GM12878 (cell line): ENCODE measurements at regions not wholly inside any gene's neighbourhood (a gene's known extent, or its start where the extent isn't known, plus 50 kb on each side); places are given as distances from the start of the nearest gene placed in this dataset.

Experiments used
- ATAC-seq: fragments of 200-7000 bp; cut with Tn5 transposase; 3 replicates; pipeline ENCODE4 v1.9.1; 2020; ENCODE audit warnings: mild to moderate bottlenecking, moderate library complexity
- BruUV-seq: library from RNA; stranded (reverse); fragments of 400-500 nt; replicated peaks from 2 replicates; lab custom pipeline; 2021; lab: Mats Ljungman, UMichigan
- CTCF ChIA-PET: fragments of 300-600 bp; sonication (Branson Sonifier 250); formaldehyde crosslinking; extraction: SDS; loops from one replicate; lab custom pipeline; 2021; ENCODE audit warnings: inconsistent platforms; lab: Yijun Ruan, JAX
- POLR2A ChIA-PET: fragments of 350-600 bp; formaldehyde crosslinking; extraction: SDS; loops from one replicate; lab custom pipeline; 2021; ENCODE audit warnings: inconsistent platforms; lab: Charles Lee
- RAD21 ChIA-PET: fragments of 300-600 bp; sonication (Branson Sonifier 250); formaldehyde crosslinking; loops from one replicate; lab custom pipeline; 2023; ENCODE audit warnings: antibody characterized with exemption; ENCODE audit not compliant: unreplicated experiment; lab: Charles Lee
- SMC1A ChIA-PET: fragments of 300-600 bp; sonication (Branson Sonifier 250); formaldehyde crosslinking; loops from one replicate; lab custom pipeline; 2023; ENCODE audit not compliant: unreplicated experiment, uncharacterized antibody; lab: Charles Lee
- DNase-seq: peaks from one replicate; pipeline ENCODE4 v3.0.0-alpha.2; 2011; ENCODE audit warnings: low read depth, low spot score
- FAIRE-seq: peaks from 3 replicates; lab custom pipeline; 2011; peaks lifted over from hg19 to GRCh38; lab: Jason Lieb, UNC
- H2AFZ ChIP-seq: 2 replicates; pipeline ENCODE4 v1.6.0; 2011; ENCODE audit warnings: low read depth, low read length, control low read depth; ENCODE audit not compliant: control insufficient read depth
- H3K27ac ChIP-seq: 2 replicates; pipeline ENCODE4 v1.5.1; 2011; ENCODE audit warnings: control low read depth; ENCODE audit not compliant: control insufficient read depth, insufficient read depth
- H3K27me3 ChIP-seq, 2 experiments: replicated peaks in 1 of 2; 2 replicates each; pipeline versions ENCODE4 v1.6.0 to v1.6.1; 2011; ENCODE audit warnings: low read length in 1 of 2; ENCODE audit not compliant: control insufficient read depth in 2 of 2, insufficient read depth in 2 of 2
- H3K36me3 ChIP-seq, 2 experiments: 2 replicates each; pipeline ENCODE4 v1.5.1; 2011; ENCODE audit warnings: low read length in 1 of 2; ENCODE audit not compliant: control insufficient read depth in 2 of 2, insufficient read depth in 2 of 2
- H3K4me1 ChIP-seq: 2 replicates; pipeline ENCODE4 v1.6.1; 2011; ENCODE audit warnings: mild to moderate bottlenecking, low read length, moderate library complexity, mixed read lengths; ENCODE audit not compliant: control insufficient read depth, insufficient read depth
- H3K4me2 ChIP-seq: 2 replicates; pipeline ENCODE4 v1.6.0; 2011; ENCODE audit warnings: control low read depth; ENCODE audit not compliant: control insufficient read depth, insufficient read depth
- H3K4me3 ChIP-seq: fragments of 200-600 bp; sonication (generic); 2 replicates; pipeline ENCODE4 v1.5.1; 2016
- H3K79me2 ChIP-seq: 2 replicates; pipeline ENCODE4 v1.6.0; 2011; ENCODE audit warnings: low read length; ENCODE audit not compliant: control insufficient read depth, insufficient read depth
- H3K9ac ChIP-seq: 2 replicates; pipeline ENCODE4 v1.8.0; 2011; ENCODE audit warnings: low read length, control low read depth, mixed read lengths; ENCODE audit not compliant: control insufficient read depth, insufficient read depth
- H3K9me3 ChIP-seq: replicated peaks from 3 replicates; pipeline ENCODE4 v1.5.1; 2011; ENCODE audit warnings: mild to moderate bottlenecking, low read length; ENCODE audit not compliant: control insufficient read depth, insufficient read depth
- H4K20me1 ChIP-seq: 2 replicates; pipeline ENCODE4 v1.6.0; 2011; ENCODE audit not compliant: control insufficient read depth, insufficient read depth
- BMI1 ChIP-seq: fragments of 450-650 bp; IDR thresholded peaks from 2 replicates; pipeline ENCODE4 v1.6.1; 2016; ENCODE audit warnings: mild to moderate bottlenecking, moderate library complexity, borderline replicate concordance
- CHD2 ChIP-seq: IDR thresholded peaks from 2 replicates; pipeline ENCODE4 v1.6.1; 2011; ENCODE audit warnings: low read depth, low read length, improper control_type of control experiment, borderline replicate concordance
- FOS ChIP-seq: IDR thresholded peaks from 3 replicates; pipeline ENCODE4 v1.6.1; 2011; ENCODE audit warnings: borderline replicate concordance; ENCODE audit not compliant: insufficient read length; ENCODE audit errors: extremely low read depth
- HDGF ChIP-seq: fragments of 450-650 bp; IDR thresholded peaks from 2 replicates; pipeline ENCODE4 v1.6.1; 2016; ENCODE audit warnings: antibody characterized with exemption
- KAT2A ChIP-seq: conservative IDR thresholded peaks from 2 replicates; pipeline ENCODE4 v1.6.1; 2011; ENCODE audit warnings: low read depth, low read length; ENCODE audit not compliant: control insufficient read depth
- KDM1A ChIP-seq: fragments of 200-600 bp; sonication (generic); IDR thresholded peaks from 2 replicates; pipeline ENCODE4 v1.6.1; 2016; ENCODE audit warnings: borderline replicate concordance
- NBN ChIP-seq: fragments of 450-650 bp; IDR thresholded peaks from 2 replicates; pipeline ENCODE4 v1.6.1; 2016
- NFIC ChIP-seq: IDR thresholded peaks from 2 replicates; pipeline ENCODE4 v1.6.1; 2012; ENCODE audit warnings: low read depth, mild to moderate bottlenecking, inconsistent platforms, low read length, moderate library complexity
- NFYA ChIP-seq: IDR thresholded peaks from 2 replicates; pipeline ENCODE4 v1.6.1; 2011; ENCODE audit warnings: low read depth, mild to moderate bottlenecking, low read length, improper control_type of control experiment, borderline replicate concordance
- NRF1 ChIP-seq: conservative IDR thresholded peaks from 2 replicates; pipeline ENCODE4 v1.6.1; 2011; ENCODE audit warnings: mild to moderate bottlenecking, low read depth, low read length, improper control_type of control experiment
- RAD21 ChIP-seq: IDR thresholded peaks from 2 replicates; pipeline ENCODE4 v1.6.1; 2011; ENCODE audit warnings: mild to moderate bottlenecking, low read depth, low read length, moderate library complexity; ENCODE audit not compliant: insufficient read depth
- TAF1 ChIP-seq: IDR thresholded peaks from 2 replicates; pipeline ENCODE4 v1.6.1; 2011; ENCODE audit warnings: mild to moderate bottlenecking, low read depth, low read length, borderline replicate concordance
- TARDBP ChIP-seq: IDR thresholded peaks from 2 replicates; pipeline ENCODE4 v1.6.1; 2016; ENCODE audit warnings: borderline replicate concordance
- USF1 ChIP-seq: IDR thresholded peaks from 2 replicates; pipeline ENCODE4 v1.6.1; 2011; ENCODE audit warnings: borderline replicate concordance, low read depth, mild to moderate bottlenecking, moderate library complexity, mixed read lengths, low read length; ENCODE audit not compliant: insufficient read depth; ENCODE audit errors: extremely low read length
- WRNIP1 ChIP-seq: IDR thresholded peaks from 2 replicates; pipeline ENCODE4 v1.6.1; 2011; ENCODE audit warnings: low read depth, low read length, improper control_type of control experiment, borderline replicate concordance
- ZNF207 ChIP-seq: fragments of 450-650 bp; IDR thresholded peaks from 2 replicates; pipeline ENCODE4 v1.6.1; 2014; ENCODE audit warnings: antibody characterized with exemption, mild to moderate bottlenecking, borderline replicate concordance
- ZSCAN29 ChIP-seq: fragments of 450-650 bp; IDR thresholded peaks from 2 replicates; pipeline ENCODE4 v1.6.1; 2017; ENCODE audit warnings: mild to moderate bottlenecking, moderate library complexity
- WGBS: methylation state at CpG from one replicate; pipeline ENCODE4 v1.1.6; 2016; ENCODE audit warnings: low lambda C conversion rate; ENCODE audit not compliant: insufficient replicate concordance, insufficient coverage; ENCODE audit errors: missing lambda C conversion rate; 5-methylcytosine and 5-hydroxymethylcytosine counted together
- in situ Hi-C: fragments of 300-500 bp; cut with MboI; formaldehyde crosslinking; loops from 9 replicates; pipeline ENCODE4 v1.14.3; 2018; ENCODE audit warnings: mixed read lengths
- intact Hi-C: fragments of 100-400 bp; cut with micrococcal nuclease; formaldehyde crosslinking; loops from one replicate; pipeline ENCODE4 v1.14.2; 2022; ENCODE audit not compliant: unreplicated experiment
- TF ChIP-seq, protein P1 (sequence below): fragments of 450-650 bp; IDR thresholded peaks from 2 replicates; pipeline ENCODE4 v1.6.1; 2016; ENCODE audit warnings: mild to moderate bottlenecking, moderate library complexity, borderline replicate concordance

DNA sequence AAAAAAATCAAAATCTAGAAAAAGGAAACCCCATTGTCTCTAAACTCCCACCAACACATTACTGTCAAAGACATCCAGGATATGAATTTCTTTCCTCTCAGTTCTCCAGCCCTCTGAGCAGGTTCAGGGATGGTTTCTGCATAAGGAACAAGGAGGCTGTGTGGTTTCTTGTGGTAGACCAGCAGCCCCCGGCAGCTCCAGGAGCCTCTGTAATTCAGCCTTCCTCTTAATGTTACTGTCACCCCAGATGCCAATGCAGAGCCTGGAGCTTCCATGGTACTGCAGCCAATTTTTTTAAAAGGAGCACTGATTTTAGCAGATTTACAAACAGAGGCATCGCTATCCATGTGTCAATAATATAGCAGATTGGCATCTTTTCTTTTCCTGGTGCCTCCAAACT is 100.6 kb upstream of the FAM216B start:
- ChIA-PET SMC1A (no interaction called here), POLR2A (no interaction called here), CTCF (no interaction called here), RAD21 (no interaction called here)
- H3K9me3 ChIP-seq, result no peaks in the 10 kb centered on the region
- in situ Hi-C loops, result no loop called here
- H3K27ac ChIP-seq, result no peak overlapping the region
- intact Hi-C loops, result no loop called here
- FAIRE-seq (no peak), DNase-seq (no peak), ATAC-seq (no peak)
- no peaks in the 10 kb centered on the region for H3K36me3 ChIP-seq
- H3K4me1 ChIP-seq, result no peaks in the 10 kb centered on the region
- 17% methylated on average over 2 of the region's 2 CpGs for WGBS
- no TSS peak for BruUV-seq
- H3K4me3 ChIP-seq, result no peak overlapping the region
- no peak overlapping the region for H3K4me2 ChIP-seq
- no peaks in the 10 kb centered on the region for H4K20me1 ChIP-seq
- H2AFZ ChIP-seq, result no peak overlapping the region
- no peak overlapping the region for H3K9ac ChIP-seq
- no peaks in the 10 kb centered on the region for H3K27me3 ChIP-seq
- H3K79me2 ChIP-seq, result no peaks in the 10 kb centered on the region
- TF ChIP-seq ZSCAN29 (no peak), TARDBP (no peak), NBN (no peak), KAT2A (no peak), CHD2 (no peak), RAD21 (no peak), NRF1 (no peak), HDGF (no peak), BMI1 (no peak), NFYA (no peak), NFIC (no peak), ZNF207 (no peak), WRNIP1 (no peak), FOS (no peak), KDM1A (no peak), TAF1 (no peak), USF1 (no peak)
- TF ChIP-seq, protein P1, sequence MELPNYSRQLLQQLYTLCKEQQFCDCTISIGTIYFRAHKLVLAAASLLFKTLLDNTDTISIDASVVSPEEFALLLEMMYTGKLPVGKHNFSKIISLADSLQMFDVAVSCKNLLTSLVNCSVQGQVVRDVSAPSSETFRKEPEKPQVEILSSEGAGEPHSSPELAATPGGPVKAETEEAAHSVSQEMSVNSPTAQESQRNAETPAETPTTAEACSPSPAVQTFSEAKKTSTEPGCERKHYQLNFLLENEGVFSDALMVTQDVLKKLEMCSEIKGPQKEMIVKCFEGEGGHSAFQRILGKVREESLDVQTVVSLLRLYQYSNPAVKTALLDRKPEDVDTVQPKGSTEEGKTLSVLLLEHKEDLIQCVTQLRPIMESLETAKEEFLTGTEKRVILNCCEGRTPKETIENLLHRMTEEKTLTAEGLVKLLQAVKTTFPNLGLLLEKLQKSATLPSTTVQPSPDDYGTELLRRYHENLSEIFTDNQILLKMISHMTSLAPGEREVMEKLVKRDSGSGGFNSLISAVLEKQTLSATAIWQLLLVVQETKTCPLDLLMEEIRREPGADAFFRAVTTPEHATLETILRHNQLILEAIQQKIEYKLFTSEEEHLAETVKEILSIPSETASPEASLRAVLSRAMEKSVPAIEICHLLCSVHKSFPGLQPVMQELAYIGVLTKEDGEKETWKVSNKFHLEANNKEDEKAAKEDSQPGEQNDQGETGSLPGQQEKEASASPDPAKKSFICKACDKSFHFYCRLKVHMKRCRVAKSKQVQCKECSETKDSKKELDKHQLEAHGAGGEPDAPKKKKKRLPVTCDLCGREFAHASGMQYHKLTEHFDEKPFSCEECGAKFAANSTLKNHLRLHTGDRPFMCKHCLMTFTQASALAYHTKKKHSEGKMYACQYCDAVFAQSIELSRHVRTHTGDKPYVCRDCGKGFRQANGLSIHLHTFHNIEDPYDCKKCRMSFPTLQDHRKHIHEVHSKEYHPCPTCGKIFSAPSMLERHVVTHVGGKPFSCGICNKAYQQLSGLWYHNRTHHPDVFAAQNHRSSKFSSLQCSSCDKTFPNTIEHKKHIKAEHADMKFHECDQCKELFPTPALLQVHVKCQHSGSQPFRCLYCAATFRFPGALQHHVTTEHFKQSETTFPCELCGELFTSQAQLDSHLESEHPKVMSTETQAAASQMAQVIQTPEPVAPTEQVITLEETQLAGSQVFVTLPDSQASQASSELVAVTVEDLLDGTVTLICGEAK, result no peak
